ENCODE measurements at regions not wholly inside any gene's neighbourhood (a gene's known extent, or its start where the extent isn't known, plus 50 kb on each side); places are given as distances from the start of the nearest gene placed in this dataset.

GRCh38 chr4:153151535-153152455, 52.4 kb upstream of the TRIM2 start:
- Histone ChIP-seq H2AFZ (ENCODE audit: low read length) (no peak overlapping the region), H3K4me2 (ENCODE audit: extremely low read depth, insufficient read depth, low read length) (no peak overlapping the region), H3K27ac (ENCODE audit: insufficient read depth, low read length) (no peak overlapping the region), H3K36me3 (ENCODE audit: control insufficient read depth, insufficient read depth, low read length) (no peaks in the 10 kb centered on the region), H3K4me1 (ENCODE audit: control insufficient read depth, extremely low read depth, insufficient read depth, low read length) (peaks cover 11% of the 10 kb centered on the region), H4K20me1 (ENCODE audit: control insufficient read depth, extremely low read depth, insufficient read depth, low read length) (no peaks in the 10 kb centered on the region), H3K4me3 (replicated peaks in 1 of 4; ENCODE audit: control extremely low read depth in 1 of 4, insufficient read depth in 1 of 4, low read depth in 3 of 4, low read length in 4 of 4) (no peak overlapping the region), H3K79me2 (ENCODE audit: control insufficient read depth, insufficient read depth, low read length) (no peaks in the 10 kb centered on the region), H3K9me3 (ENCODE audit: control insufficient read depth, insufficient read depth, low read depth, low read length) (no peaks in the 10 kb centered on the region), H3K9ac (ENCODE audit: insufficient read depth, low read length) (no peak overlapping the region), H3K27me3 (ENCODE audit: control insufficient read depth, insufficient read depth, low read length) (no peaks in the 10 kb centered on the region)
- TF ChIP-seq EZH2 (IDR thresholded peaks at IDR 0.05; ENCODE audit: low read length, missing control alignments) (peak; percentile 60), CTCF (conservative IDR thresholded peaks at IDR 0.05 in 1 of 2, IDR thresholded peaks at IDR 0.05 in 1 of 2; ENCODE audit: low read depth in 1 of 2, low read length in 2 of 2) (no peak)
- DNase-seq (ENCODE audit: low read depth in 2 of 2): peak; percentile 46 to 67

GRCh38 chr4:153152501-153153338, 51.5 kb upstream of the TRIM2 start:
- H2AFZ ChIP-seq (ENCODE audit: low read length): peak overlapping the region; percentile 84
- H3K27ac ChIP-seq (ENCODE audit: insufficient read depth, low read length): no peak overlapping the region
- peak; percentile 34 to 41 for DNase-seq (ENCODE audit: low read depth in 2 of 2)
- peaks cover 11% of the 10 kb centered on the region for H3K4me1 ChIP-seq (ENCODE audit: control insufficient read depth, extremely low read depth, insufficient read depth, low read length)
- H3K9ac ChIP-seq (ENCODE audit: insufficient read depth, low read length): no peak overlapping the region
- peak overlapping the region; percentile 96 for H3K4me2 ChIP-seq (ENCODE audit: extremely low read depth, insufficient read depth, low read length)
- no peaks in the 10 kb centered on the region for H4K20me1 ChIP-seq (ENCODE audit: control insufficient read depth, extremely low read depth, insufficient read depth, low read length)
- no peaks in the 10 kb centered on the region for H3K79me2 ChIP-seq (ENCODE audit: control insufficient read depth, insufficient read depth, low read length)
- H3K4me3 ChIP-seq (replicated peaks in 1 of 4; ENCODE audit: control extremely low read depth in 1 of 4, insufficient read depth in 1 of 4, low read depth in 3 of 4, low read length in 4 of 4): peak overlapping the region; percentile 55 to 73 (median 66)
- no peaks in the 10 kb centered on the region for H3K36me3 ChIP-seq (ENCODE audit: control insufficient read depth, insufficient read depth, low read length)
- TF ChIP-seq CTCF (conservative IDR thresholded peaks at IDR 0.05 in 1 of 2, IDR thresholded peaks at IDR 0.05 in 1 of 2; ENCODE audit: low read depth in 1 of 2, low read length in 2 of 2) (no peak), EZH2 (IDR thresholded peaks at IDR 0.05; ENCODE audit: low read length, missing control alignments) (no peak)
- H3K9me3 ChIP-seq (ENCODE audit: control insufficient read depth, insufficient read depth, low read depth, low read length): no peaks in the 10 kb centered on the region
- peaks cover under 1% of the 10 kb centered on the region for H3K27me3 ChIP-seq (ENCODE audit: control insufficient read depth, insufficient read depth, low read length)

GRCh38 chr4:153153339-153153871, 50.8 kb upstream of the TRIM2 start:
- Histone ChIP-seq H4K20me1 (ENCODE audit: control insufficient read depth, extremely low read depth, insufficient read depth, low read length) (no peaks in the 10 kb centered on the region), H3K9me3 (ENCODE audit: control insufficient read depth, insufficient read depth, low read depth, low read length) (no peaks in the 10 kb centered on the region), H3K4me3 (replicated peaks in 1 of 4; ENCODE audit: control extremely low read depth in 1 of 4, insufficient read depth in 1 of 4, low read depth in 3 of 4, low read length in 4 of 4) (peak overlapping the region; percentile 55 to 73 (median 66)), H3K27ac (ENCODE audit: insufficient read depth, low read length) (no peak overlapping the region), H3K4me1 (ENCODE audit: control insufficient read depth, extremely low read depth, insufficient read depth, low read length) (peaks cover 11% of the 10 kb centered on the region), H3K36me3 (ENCODE audit: control insufficient read depth, insufficient read depth, low read length) (no peaks in the 10 kb centered on the region), H3K4me2 (ENCODE audit: extremely low read depth, insufficient read depth, low read length) (peak overlapping the region; percentile 96), H2AFZ (ENCODE audit: low read length) (peak overlapping the region; percentile 84), H3K27me3 (ENCODE audit: control insufficient read depth, insufficient read depth, low read length) (peaks cover 2% of the 10 kb centered on the region), H3K9ac (ENCODE audit: insufficient read depth, low read length) (peak overlapping the region; percentile 39), H3K79me2 (ENCODE audit: control insufficient read depth, insufficient read depth, low read length) (no peaks in the 10 kb centered on the region)
- no peak for TF ChIP-seq CTCF (conservative IDR thresholded peaks at IDR 0.05 in 1 of 2, IDR thresholded peaks at IDR 0.05 in 1 of 2; ENCODE audit: low read depth in 1 of 2, low read length in 2 of 2)
- TF ChIP-seq EZH2 (IDR thresholded peaks at IDR 0.05; ENCODE audit: low read length, missing control alignments): no peak
- DNase-seq (ENCODE audit: low read depth in 2 of 2): peak; percentile 15 to 36
